ENCODE measurements at regions not wholly inside any gene's neighbourhood (a gene's known extent, or its start where the extent isn't known, plus 50 kb on each side); places are given as distances from the start of the nearest gene placed in this dataset.

DNA sequence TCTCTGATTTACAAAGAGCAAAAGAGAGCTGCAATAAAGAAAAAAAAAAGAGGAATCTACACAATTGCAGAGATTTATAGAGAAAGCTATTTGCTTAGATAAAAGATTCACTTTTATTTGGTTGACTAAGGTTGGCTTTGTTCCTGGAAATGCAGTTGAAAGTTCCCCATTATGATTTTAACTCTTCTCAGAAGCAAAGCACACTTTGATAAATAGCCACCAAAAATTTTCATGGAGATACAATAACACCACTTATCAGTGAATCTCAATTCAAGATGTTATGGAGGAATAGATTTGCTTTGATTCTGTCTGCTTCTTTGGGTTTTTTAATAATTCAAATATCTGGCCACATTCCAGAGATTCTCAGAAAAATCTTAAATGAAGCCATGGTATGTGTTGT lies 88.5 kb upstream of the ANO3 start:
- CTCF ChIA-PET: interaction anchor here (1.1 kb wide), 1 partner anchor 262 kb away, joined by 4 read pairs; no protein-coding TSS in a partner anchor
- POLR2A ChIA-PET (ENCODE audit: low non-redundant PET): no interaction called here
- no peak for DNase-seq (ENCODE audit: low spot score)
- H3K27ac ChIP-seq: no peak overlapping the region
- TF ChIP-seq, protein P1, sequence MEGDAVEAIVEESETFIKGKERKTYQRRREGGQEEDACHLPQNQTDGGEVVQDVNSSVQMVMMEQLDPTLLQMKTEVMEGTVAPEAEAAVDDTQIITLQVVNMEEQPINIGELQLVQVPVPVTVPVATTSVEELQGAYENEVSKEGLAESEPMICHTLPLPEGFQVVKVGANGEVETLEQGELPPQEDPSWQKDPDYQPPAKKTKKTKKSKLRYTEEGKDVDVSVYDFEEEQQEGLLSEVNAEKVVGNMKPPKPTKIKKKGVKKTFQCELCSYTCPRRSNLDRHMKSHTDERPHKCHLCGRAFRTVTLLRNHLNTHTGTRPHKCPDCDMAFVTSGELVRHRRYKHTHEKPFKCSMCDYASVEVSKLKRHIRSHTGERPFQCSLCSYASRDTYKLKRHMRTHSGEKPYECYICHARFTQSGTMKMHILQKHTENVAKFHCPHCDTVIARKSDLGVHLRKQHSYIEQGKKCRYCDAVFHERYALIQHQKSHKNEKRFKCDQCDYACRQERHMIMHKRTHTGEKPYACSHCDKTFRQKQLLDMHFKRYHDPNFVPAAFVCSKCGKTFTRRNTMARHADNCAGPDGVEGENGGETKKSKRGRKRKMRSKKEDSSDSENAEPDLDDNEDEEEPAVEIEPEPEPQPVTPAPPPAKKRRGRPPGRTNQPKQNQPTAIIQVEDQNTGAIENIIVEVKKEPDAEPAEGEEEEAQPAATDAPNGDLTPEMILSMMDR (conservative IDR thresholded peaks at IDR 0.05; ENCODE audit: low read depth): no peak

DNA sequence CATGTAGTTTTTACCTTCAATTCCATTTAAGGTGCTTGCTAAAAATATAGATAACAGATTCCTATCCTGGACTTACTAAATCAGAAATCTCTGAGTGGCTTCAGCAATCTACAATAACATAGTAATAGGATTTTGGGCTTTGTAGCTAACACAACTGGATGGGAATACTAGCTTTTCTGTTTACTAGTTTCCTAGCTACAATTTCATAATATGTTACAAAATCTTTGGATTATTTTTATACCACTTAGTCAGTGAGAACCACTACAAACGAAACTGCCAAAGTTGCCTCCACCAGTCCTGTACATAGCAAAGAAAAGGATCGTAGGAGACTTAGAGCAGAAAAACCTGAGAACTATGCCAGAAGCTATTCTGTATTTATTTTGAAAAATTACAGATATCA lies 87.7 kb upstream of the ANO3 start:
- DNase-seq (ENCODE audit: low spot score): no peak
- TF ChIP-seq, protein P1 (conservative IDR thresholded peaks at IDR 0.05; ENCODE audit: low read depth): no peak
- ChIA-PET CTCF (no interaction called here), POLR2A (ENCODE audit: low non-redundant PET) (no interaction called here)
- no peak overlapping the region for H3K27ac ChIP-seq

DNA sequence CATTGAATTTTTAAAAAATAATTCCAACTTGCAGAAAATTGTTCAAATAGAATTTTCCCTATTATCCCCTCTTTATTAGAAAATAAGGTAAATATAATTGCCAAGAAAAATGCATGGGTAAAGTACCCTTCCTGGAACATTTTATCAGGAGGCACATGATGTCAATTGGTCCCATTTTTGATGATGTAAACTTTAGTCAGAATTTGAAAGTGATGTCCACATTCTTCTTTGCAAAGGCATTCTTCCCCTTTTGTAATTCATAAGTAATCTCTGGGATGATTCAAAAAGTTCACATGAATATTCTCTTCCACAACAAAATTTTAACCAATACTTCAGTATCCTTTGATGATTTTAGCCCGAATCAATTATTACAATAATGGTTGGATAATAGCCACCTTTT lies 86.9 kb upstream of the ANO3 start:
- DNase-seq (ENCODE audit: low spot score): no peak
- TF ChIP-seq, protein P1 (conservative IDR thresholded peaks at IDR 0.05; ENCODE audit: low read depth): no peak
- ChIA-PET CTCF (no interaction called here), POLR2A (ENCODE audit: low non-redundant PET) (no interaction called here)
- no peak overlapping the region for H3K27ac ChIP-seq

DNA sequence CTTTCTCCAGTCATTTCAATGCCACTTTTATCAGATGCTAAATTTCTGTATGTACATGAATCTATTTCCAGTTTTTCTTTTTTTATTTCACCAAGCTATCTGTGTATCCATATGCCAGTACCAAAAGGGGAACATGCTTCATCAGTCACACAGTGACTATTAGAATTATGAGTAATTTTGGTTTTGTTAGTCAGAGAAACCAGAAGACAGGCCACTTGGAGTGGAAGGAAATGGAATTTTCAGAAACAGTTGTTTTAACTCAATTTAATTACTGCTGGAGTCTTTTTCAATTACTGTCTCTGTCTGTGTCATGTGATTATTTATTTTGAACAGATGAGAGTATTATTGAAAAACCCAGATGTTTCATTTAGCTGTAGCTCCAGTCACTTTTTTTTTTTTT lies 84.6 kb upstream of the ANO3 start:
- CTCF ChIA-PET: no interaction called here
- H3K27ac ChIP-seq: no peak overlapping the region
- TF ChIP-seq, protein P1 (conservative IDR thresholded peaks at IDR 0.05; ENCODE audit: low read depth): no peak
- POLR2A ChIA-PET (ENCODE audit: low non-redundant PET): interaction anchor here (0.7 kb wide), 1 partner anchor 16 kb away, joined by 4 read pairs; no protein-coding TSS in a partner anchor
- no peak for DNase-seq (ENCODE audit: low spot score)

DNA sequence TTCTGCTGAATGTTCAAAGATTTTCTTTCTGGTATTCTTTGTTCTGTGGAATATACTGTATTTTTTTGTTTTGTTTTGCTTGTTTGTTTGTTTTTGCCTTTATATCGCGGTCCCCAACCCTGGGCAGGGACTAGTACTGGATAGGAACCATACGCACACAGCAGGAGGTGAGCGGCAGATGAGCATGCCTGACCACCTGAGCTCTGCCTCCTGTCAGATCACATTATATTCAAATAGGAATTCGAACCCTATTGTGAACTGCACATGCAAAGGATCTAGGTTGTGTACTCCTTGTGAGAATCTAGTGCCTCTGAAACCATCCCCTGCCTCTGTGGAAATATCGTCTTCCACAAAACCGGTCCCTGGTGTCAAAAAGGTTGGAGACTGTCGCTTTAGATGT lies 83.3 kb upstream of the ANO3 start:
- no peak for DNase-seq (ENCODE audit: low spot score)
- ChIA-PET POLR2A (ENCODE audit: low non-redundant PET) (no interaction called here), CTCF (interaction anchor here (0.6 to 0.7 kb wide), 2 partner anchors 28 to 1508 kb away, joined by 3 read pairs; no protein-coding TSS in a partner anchor)
- no peak overlapping the region for H3K27ac ChIP-seq
- TF ChIP-seq, protein P1 (conservative IDR thresholded peaks at IDR 0.05; ENCODE audit: low read depth): no peak

DNA sequence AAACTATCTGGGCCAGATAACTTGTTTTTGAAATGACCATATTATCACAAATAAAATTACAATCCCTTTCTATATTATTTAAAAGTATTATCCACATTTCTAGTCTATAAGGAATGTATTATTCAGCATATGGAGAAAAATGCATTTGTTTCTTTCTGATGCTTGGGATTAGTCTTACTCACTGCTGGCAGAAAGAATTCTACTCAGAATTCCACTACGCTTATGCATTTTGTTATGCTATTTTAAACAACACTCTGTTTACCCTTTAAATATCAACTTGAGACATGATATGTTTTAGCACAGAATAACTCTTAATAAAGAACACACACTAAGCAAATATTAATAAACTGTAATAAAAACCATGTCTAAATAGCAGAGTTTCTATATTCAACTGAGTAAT lies 77.6 kb upstream of the ANO3 start:
- ChIA-PET POLR2A (ENCODE audit: low non-redundant PET) (no interaction called here), CTCF (interaction anchor here (0.7 kb wide), 1 partner anchor 312 kb away, joined by 3 read pairs; no protein-coding TSS in a partner anchor)
- H3K27ac ChIP-seq: no peak overlapping the region
- DNase-seq (ENCODE audit: low spot score): no peak
- TF ChIP-seq, protein P1 (conservative IDR thresholded peaks at IDR 0.05; ENCODE audit: low read depth): no peak

Measured in RWPE1 (cell line).